Left ventricle myocardium superior (tissue), 1 donor: ENCODE measurements at regions not wholly inside any gene's neighbourhood (a gene's known extent, or its start where the extent isn't known, plus 50 kb on each side); places are given as distances from the start of the nearest gene placed in this dataset.
"Not testable (repeated sequence)": the region's sequence is repeated elsewhere in the genome, so short reads cannot be mapped to it uniquely, and the experiment has no call there.

Experiments used
- ATAC-seq: fragments of 200-7000 bp; cut with Tn5 transposase; one replicate; pipeline ENCODE4 v1.9.1; 2020; ENCODE audit warnings: mild to moderate bottlenecking, moderate library complexity
- DNase-seq: peaks from one replicate; pipeline ENCODE4 v3.0.0-alpha.2; 2020
- intact Hi-C: fragments of 100-400 bp; cut with micrococcal nuclease; formaldehyde crosslinking; loops from one replicate; pipeline ENCODE4 v1.11.0; 2022
- donor health status: DM: no; HTN: yes; CAD: no; lungs with severe emphysema.

GRCh38 chr7:91503934-91504555 lies 239.8 kb downstream of the FZD1 start:
- ATAC-seq (peak; percentile 83), DNase-seq (no peak)
- intact Hi-C loops = no loop called here

- intact Hi-C loops = no loop called here
- ATAC-seq (no peak), DNase-seq (no peak)
Measured at GRCh38 chr7:91504919-91505318, 240.7 kb downstream of the FZD1 start.

DNA sequence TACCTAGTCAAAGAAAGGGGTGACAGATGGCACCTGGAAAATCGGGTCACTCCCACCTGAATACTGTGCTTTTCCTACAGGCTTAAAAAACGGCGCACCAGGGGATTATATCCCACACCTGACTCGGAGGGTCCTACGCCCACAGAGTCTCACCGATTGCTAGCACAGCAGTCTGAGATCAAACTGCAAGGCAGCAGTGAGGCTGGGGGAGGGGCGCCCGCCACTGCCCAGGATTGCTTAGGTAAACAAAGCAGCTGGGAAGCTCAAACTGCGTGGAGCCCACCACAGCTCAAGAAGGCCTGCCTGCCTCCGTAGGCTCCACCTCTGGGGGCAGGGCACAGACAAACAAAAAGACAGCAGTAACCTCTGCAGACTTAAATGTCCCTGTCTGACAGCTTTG lies 242.7 kb downstream of the FZD1 start:
- DNase-seq, ATAC-seq, intact Hi-C loops: not testable (repeated sequence)

- intact Hi-C loops, ATAC-seq, DNase-seq: not testable (repeated sequence)
Measured at GRCh38 chr7:91511861-91512260, 247.6 kb downstream of the FZD1 start.

DNA sequence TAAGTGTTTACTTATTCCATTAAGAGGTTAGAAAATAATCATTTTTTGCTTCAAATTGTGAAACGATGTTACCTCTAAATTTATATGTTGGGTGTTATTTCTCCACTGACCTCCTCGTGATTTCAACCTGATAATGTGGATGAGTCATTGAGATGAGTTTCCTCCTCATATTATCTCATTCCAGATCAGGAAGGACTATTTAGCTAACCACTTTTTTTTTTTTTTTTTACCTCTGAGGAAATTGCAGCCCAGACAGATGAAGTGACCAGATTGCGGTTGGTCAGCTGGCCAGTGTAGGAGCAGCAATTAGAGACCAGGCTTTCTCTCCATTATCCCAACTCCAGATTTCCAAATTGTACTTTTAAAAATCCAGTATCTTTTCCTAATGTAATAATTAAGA lies 248.7 kb downstream of the FZD1 start:
- DNase-seq = no peak
- intact Hi-C loops = no loop called here
- no peak for ATAC-seq

DNA sequence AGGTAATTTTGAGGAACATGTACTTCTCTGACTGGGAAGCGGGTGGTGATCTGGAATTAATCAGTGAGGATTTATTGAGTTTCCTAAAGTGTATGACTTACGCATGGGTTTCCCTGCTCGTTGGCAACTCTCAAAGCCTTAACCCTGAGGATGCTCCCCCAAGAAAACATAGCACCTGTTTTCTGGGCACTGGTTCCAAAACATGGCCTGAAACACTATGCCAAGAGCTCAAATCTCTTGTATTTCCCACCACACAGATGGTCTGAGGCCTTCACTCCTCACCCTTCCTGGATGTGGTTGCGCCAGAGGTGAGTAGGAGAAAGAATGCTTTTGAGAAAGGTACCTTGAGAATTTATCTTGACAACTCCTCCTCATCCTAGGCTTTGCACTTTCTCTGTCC lies 250.4 kb downstream of the FZD1 start:
- intact Hi-C loops = no loop called here
- DNase-seq = no peak
- ATAC-seq = no peak

DNA sequence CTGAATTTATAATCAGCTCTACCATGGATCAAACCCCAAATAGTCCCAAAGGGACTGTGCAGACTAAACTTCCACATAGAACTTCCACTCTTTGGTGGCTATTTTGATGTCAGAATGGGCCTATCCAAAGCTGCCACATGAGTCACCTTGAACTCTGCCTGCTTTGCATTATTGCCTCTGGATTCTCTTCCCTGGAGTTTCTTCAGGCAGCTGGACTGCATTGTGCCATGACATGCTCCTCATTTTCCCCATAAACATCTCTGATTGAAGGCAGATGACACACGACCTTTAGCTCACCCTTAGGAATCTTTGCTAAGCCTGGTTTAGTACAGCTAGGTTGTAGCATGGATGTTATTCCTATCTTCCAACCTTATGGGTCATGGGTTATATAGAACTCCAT lies 251.7 kb downstream of the FZD1 start:
- intact Hi-C loops = no loop called here
- DNase-seq = no peak
- no peak for ATAC-seq

GRCh38 chr7:91517201-91517785 lies 253.1 kb downstream of the FZD1 start:
- intact Hi-C loops = no loop called here

DNA sequence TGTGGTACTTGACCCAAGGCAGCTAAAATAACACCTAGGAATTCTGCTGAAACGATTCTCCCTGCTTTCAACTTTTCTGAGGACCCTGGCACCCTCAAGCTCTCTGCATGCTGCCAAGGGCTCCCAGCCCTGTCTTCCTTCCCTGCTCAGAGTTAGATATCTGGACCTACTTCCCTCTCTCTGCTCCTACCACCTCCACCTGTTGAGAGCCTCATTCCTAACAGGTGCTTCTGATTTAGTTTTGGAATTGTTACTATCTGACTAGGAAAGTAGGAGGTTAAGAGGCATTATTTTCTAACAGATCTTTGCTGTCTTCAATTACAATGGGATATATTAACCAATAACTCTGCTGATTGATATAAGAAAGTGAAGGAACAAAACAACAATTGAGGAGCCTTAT lies 253.8 kb downstream of the FZD1 start:
- intact Hi-C loops = no loop called here
- no peak for DNase-seq
- ATAC-seq = no peak

More at GRCh38 chr7:91517201-91517785, 253.1 kb downstream of the FZD1 start:
- ATAC-seq (no peak), DNase-seq (no peak)

GRCh38 chr7:91519241-91520158 lies 255.3 kb downstream of the FZD1 start:
- intact Hi-C loops = no loop called here
- ATAC-seq (no peak), DNase-seq (no peak)

DNA sequence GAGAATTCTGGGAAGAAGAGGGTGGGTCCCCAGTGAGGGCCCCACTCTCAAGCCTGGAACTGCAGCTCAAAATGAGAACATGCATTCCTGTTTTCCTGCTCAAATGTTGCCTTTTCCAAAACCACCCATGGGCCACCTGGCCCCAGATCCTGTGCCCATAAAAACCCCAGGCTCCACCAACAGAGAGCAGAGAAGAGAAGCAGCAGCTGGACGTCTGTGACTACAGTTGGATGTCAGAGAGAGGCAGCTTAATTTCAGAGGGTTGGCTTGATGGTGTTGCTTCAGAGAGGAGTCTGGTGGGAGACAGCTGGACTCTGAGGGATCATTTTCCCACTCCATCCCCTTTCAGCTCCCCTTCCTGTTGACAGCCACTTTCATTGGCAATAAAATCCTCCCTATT lies 256.4 kb downstream of the FZD1 start:
- ATAC-seq = no peak
- no peak for DNase-seq
- intact Hi-C loops = no loop called here

DNA sequence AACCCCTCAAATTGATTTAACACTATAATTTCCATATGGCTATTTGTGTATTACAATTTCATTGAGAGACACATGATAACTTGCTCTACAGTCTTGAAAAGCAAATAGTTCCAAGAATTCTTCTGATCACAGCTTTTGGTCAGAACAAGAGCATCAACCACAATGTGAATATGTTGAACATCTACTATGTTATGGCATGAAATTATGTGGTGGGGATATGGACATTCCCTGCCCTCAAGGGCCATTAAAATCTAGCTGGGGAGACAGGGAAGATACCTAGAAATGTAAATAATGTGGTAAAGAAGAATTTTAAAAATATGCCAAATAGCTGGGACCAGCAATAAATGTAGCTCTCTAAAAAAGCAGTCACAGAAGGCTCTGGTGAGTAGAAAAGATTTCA lies 262.2 kb downstream of the FZD1 start:
- DNase-seq = no peak
- ATAC-seq = no peak
- intact Hi-C loops = no loop called here

GRCh38 chr7:91527460-91527859 lies 263.2 kb downstream of the FZD1 start:
- no peak for ATAC-seq
- intact Hi-C loops = no loop called here
- DNase-seq = no peak

DNA sequence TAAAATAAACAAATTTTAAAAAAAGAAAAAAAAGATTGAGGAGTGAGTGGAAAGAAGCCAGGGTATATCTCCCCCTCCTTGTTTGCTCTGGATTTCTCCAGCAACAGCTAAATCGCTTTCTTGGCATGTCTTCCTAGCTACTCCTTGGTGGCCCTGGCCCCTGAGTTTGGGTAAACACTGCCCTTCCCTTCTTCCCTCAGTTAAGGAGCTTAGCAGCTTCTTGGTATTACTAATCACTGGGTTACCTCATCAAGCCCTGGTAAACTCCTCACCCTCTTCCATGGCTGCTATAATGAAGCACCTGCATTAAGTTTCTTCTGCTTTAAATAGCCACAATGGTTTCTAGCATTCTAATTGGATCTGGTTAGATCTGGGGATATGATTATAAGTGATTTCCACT lies 269.8 kb downstream of the FZD1 start:
- intact Hi-C loops = no loop called here
- DNase-seq (no peak), ATAC-seq (no peak)

DNA sequence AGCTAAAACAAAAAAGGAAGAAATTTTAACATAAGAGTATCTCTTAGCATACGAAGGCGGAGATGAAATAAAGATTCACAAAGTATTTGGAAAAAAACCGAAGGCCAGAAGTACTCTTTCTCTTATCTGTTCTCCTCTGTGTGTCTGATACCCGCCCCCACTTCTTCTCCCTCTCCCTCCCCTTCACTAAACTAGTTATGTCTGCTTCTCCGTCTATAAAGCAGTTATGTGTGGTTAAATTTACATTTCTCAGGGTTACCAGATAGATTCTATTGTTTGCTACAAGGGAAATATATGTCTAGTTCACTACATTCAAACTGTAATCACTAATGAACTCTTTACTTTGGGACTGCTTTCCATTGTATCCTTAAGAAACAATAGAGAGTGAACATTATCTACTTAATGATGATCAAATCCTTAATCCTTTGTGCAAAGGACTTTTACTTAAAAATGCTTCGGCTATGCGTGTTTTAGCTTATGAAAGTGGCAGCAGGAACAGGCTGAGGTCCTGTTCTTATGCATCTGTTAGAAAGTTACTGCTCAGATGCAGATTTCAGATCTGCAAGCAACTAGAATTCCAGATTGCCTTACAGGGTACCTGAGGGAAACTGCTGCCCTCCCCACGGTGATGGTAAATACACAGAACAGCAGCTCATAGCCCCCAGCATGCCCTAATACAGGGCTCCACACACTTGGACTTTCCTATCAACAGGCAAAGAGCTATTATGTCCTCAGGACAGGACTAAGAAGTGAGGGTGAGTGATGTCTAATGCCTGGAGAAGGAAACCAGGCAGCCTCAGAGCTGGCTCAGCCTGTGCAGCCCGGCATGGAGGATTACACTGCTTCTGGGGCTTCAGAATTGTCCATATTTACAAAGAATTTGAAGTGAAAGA lies 273.3 kb downstream of the FZD1 start:
- DNase-seq (no peak), ATAC-seq (no peak)
- intact Hi-C loops = no loop called here

DNA sequence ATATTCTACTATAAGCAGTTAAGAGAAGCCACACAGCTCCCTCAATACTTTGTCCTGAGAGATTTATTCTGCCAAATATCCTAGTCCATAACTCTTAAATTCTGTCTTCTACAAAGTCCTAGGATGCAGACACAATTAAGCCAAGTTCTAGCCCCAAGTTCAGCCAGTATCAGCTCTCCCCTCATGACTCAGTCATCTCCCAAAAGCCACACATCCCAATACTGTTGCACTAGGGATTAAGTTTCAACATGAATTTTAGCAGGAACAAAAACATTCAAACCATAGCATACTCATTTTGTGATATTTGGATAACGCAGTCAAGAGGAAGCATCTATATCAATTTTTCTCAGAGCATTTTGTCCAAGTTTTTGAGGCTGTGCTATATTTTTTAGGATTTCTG lies 277.4 kb downstream of the FZD1 start:
- intact Hi-C loops = no loop called here
- no peak for ATAC-seq
- no peak for DNase-seq

- no peak for DNase-seq
- intact Hi-C loops = no loop called here
Measured at GRCh38 chr7:91543646-91544045, 279.4 kb downstream of the FZD1 start.

DNA sequence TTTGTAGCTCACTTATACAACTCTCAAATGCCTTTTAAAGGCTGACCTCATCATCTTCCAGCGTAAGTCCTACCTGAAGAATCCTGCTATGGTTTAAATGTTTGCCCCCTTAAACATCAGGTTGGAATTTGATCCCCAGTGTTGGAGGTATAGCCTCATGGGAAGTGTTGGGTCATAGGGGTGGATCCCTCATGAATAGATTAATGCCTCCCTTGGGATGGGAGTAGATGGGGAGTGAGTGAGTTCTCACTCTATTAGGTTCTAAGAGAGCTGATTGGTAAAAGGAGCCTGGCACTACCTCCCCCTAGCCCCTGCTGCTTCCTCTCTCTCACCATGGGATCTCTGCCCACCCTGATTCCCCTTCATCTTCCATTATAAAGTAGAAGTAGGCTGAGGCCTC lies 285.6 kb downstream of the FZD1 start:
- intact Hi-C loops = no loop called here
- DNase-seq = no peak
- no peak for ATAC-seq

More at GRCh38 chr7:91543646-91544045, 279.4 kb downstream of the FZD1 start:
- ATAC-seq = no peak

DNA sequence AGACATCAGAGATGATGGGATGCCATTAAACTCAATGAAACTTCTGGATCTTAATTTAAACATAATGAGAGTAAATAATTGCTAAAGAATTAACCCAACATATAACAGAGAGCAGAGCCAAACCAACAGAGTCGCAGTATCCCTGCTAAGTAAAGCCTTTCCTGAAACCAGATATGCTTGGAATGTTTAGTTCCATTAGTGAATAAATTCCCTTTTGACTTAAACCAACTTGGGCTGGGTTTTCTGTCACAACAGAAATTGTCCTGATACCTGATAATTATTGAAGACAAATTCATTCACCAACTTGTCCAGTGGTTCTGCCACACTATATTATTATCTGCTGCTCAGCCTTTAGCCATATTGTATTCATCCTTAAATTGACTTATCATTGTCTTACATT lies 286.7 kb downstream of the FZD1 start:
- intact Hi-C loops = no loop called here
- DNase-seq (no peak), ATAC-seq (no peak)
